Activated naive CD4-positive, alpha-beta T cell treated with anti-CD3 and anti-CD28 coated beads, Interleukin-2, amount 50 U/mL, for 72 hours (primary cell): ENCODE measurements at regions not wholly inside any gene's neighbourhood (a gene's known extent, or its start where the extent isn't known, plus 50 kb on each side); places are given as distances from the start of the nearest gene placed in this dataset.
A peak's percentile ranks its signal among the peaks of the same experiment; 100 is the strongest.
"Not testable (repeated sequence)": the region's sequence is repeated elsewhere in the genome, so short reads cannot be mapped to it uniquely, and the experiment has no call there.

ENCODE experiments used
- ATAC-seq, 2 donors: fragments of 150-1000 bp; cut with Tn5 transposase; 2 replicates each; pipeline ENCODE4 v1.10.0; 2021; ENCODE audit warnings: mild to moderate bottlenecking in 2 of 2, moderate library complexity in 2 of 2
- DNase-seq, 2 donors: peaks; one replicate each; pipeline ENCODE4 v3.0.0; 2021 to 2022; ENCODE audit warnings: low spot score in 2 of 2
- H3K27ac Mint-ChIP-seq, 2 donors: one replicate each; pipeline ENCODE4 v1.8.0; 2022; ENCODE audit warnings: mild to moderate bottlenecking in 2 of 2, mixed read lengths in 2 of 2
- H3K36me3 Mint-ChIP-seq, 2 donors: one replicate each; pipeline ENCODE4 v1.8.0; 2022; ENCODE audit warnings: mixed read lengths in 2 of 2
- H3K9me3 Mint-ChIP-seq, 2 donors: one replicate each; pipeline ENCODE4 v1.8.0; 2022; ENCODE audit warnings: mixed read lengths in 2 of 2

DNA sequence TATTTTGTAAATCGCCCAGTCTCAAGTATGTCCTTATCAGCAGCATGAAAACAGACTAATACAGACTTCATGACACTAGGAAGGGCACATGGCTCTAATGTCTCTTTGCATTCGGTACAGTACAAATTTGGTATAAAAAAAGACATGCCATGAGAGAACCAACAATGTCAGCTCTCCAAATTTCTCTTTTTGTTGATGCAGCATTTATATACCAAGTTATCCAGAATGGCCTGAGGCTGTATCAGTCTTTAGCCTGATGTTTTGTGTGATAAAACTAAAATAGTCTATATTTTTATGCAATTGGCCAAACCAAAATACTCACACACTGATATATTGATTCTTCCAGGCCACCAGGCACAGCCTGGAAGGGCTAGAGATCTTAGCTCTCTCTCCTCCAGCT, 124.3 kb upstream of the SAMSN1 start:
- Mint-ChIP-seq H3K9me3 (peaks cover 5 to 11% of the 10 kb centered on the region in 2 donors), H3K27ac (peak overlapping the region in 1 of 2 donors; percentile 21), H3K36me3 (peaks cover 0 to 6% of the 10 kb centered on the region in 2 donors)
- DNase-seq (no peak), ATAC-seq (no peak)

DNA sequence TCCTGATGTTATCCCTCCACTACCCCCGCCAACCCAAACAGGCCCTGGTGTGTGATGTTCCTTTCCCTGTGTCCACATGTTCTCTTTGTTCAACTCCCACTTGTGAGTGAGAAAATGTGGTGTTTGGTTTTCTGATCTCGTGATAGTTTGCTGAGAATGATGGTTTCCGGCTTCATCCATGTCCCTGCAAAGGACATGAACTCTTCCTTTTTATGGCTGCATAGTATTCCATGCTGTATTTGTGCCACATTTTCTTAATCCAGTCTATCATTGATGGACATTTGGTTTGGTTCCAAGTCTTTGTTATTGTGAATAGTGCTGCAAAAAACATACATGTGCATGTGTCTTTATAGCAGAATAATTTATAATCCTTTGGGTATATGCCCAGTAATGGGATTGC, 123.0 kb upstream of the SAMSN1 start:
- not testable (repeated sequence) for H3K27ac Mint-ChIP-seq, DNase-seq, ATAC-seq
- Mint-ChIP-seq H3K36me3 (peaks cover 0 to 15% of the 10 kb centered on the region in 2 donors), H3K9me3 (peaks cover 5 to 18% of the 10 kb centered on the region in 2 donors)

DNA sequence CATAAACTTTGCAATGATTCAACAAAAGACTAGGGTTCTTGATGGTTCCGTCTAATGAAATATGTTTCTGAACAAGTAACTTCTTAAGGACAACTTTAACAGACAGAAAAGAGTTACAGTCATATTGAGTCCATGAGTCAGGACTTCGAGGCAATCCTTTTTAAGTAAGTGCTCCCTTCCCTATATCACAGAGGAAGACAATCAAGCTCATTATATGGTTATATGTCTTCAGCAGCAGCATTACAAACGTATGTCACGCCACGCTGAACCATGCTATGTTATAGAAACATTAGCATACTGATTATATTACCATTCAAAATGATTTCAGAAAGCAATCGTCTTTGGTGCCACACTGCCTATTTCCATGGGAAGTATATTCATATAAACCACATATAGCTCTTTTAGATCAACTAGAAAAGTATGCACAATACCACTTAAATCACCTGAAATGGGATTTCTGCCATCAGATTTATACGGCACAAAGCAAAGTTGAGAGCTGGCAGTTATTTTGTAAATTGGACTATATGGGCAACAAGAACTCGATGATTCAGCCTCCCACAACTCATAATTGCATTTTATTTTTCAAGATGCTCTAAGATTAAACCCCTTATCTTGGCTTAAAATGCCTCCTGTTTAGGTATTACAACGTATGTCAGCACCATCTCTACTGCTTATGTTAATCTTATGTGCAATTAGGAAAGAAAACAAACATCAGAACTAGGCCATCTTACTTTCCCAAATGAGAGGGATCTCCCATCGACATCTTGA, 111.3 kb upstream of the SAMSN1 start:
- DNase-seq (no peak), ATAC-seq (peak in 1 of 2 donors; percentile 37)
- no peak overlapping the region for H3K27ac Mint-ChIP-seq
- H3K9me3 Mint-ChIP-seq: peaks cover 4 to 12% of the 10 kb centered on the region in 2 donors
- no peaks in the 10 kb centered on the region for H3K36me3 Mint-ChIP-seq

DNA sequence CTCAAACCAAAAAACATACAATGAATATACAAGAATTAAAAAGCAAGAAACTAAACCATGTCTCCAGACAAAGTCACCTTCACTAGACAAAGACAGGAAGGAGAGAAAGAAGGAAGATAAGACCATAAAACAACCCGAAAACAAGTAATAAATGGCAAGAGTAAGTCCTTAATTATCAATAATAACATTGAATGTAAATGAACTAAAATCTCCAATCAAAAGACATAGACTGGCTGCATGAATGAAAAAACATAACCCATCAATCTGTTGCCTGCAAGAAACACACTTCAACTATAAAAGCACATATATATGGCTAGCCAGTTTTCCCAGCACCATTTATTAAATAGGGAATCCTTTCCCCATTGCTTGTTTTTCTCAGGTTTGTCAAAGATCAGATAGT, 100.8 kb upstream of the SAMSN1 start:
- peaks cover 13 to 24% of the 10 kb centered on the region in 2 donors for H3K36me3 Mint-ChIP-seq
- H3K9me3 Mint-ChIP-seq: peaks cover 14 to 19% of the 10 kb centered on the region in 2 donors
- DNase-seq (no peak), ATAC-seq (no peak)
- H3K27ac Mint-ChIP-seq: no peak overlapping the region

DNA sequence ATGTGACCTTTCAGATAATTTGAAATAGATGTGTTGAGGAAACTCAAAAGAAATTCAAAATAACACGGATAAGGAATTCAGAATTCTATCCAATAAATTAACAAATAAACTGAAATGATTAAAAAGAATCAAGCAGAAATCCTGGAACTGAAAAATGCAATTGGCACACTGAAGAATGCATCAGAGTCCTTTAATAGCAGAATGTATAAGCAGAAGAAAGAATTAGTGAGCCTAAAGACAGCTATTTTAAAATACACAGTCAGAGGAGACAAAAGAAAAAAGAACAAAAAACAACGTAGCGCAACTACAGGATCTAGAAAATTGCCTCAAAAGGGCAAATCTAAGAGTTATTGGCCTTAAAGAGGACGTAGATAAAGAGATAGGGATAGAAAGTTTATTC, 99.6 kb upstream of the SAMSN1 start:
- H3K36me3 Mint-ChIP-seq: peaks cover 13 to 24% of the 10 kb centered on the region in 2 donors
- peaks cover 14 to 19% of the 10 kb centered on the region in 2 donors for H3K9me3 Mint-ChIP-seq
- DNase-seq (no peak), ATAC-seq (no peak)
- no peak overlapping the region for H3K27ac Mint-ChIP-seq

DNA sequence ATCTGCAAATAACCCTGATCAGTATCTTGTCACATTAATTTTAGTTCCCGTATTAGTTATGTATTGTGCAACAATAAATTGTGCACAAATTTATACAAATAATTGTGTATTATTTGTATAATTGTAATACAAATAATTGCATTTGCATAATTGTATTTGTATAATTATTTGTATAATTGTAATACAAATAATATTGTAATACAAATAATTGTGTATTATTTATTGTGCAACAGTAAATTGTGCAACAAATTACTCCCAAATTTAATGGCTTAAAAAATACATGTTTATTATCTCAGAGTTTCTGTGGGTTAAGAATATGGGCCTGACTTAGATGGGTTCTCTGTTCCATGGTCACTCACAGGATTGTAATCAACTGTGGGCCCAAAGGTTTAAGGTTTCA, 86.2 kb upstream of the SAMSN1 start:
- ATAC-seq: no peak

DNA sequence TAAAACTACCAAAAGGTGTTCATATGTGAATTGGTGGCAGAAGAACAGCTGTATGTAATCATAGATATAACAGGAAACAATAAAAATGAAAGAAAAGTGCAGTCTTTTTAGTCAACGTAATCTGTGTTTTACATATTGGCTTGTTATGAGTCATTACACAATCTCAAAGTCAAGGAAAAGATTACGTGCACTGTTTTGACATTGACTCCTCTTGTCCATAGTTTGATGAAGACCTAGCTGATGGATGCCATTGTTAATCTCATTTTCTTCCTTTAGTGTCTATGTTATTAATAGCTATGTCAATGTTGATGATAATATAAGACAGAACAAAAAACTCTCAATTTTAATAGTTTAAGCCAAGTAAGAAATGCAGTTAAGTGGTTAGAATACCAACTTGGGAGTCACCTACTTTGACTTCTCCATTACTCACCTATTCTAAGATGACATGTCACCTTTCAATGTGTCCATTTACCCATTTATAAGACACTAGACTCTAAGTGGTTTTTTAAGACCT, 84.5 kb upstream of the SAMSN1 start:
- DNase-seq (no peak), ATAC-seq (peak; percentile 92 to 96)
- H3K36me3 Mint-ChIP-seq: peaks cover 0 to 6% of the 10 kb centered on the region in 2 donors
- peak overlapping the region; percentile 85 to 91 for H3K27ac Mint-ChIP-seq
- H3K9me3 Mint-ChIP-seq: peaks cover 5 to 6% of the 10 kb centered on the region in 2 donors

More for the DNA sequence above, 86.2 kb upstream of the SAMSN1 start:
- Mint-ChIP-seq H3K27ac (no peak overlapping the region), H3K36me3 (no peaks in the 10 kb centered on the region), H3K9me3 (peaks cover 5 to 10% of the 10 kb centered on the region in 2 donors)
- DNase-seq: no peak

DNA sequence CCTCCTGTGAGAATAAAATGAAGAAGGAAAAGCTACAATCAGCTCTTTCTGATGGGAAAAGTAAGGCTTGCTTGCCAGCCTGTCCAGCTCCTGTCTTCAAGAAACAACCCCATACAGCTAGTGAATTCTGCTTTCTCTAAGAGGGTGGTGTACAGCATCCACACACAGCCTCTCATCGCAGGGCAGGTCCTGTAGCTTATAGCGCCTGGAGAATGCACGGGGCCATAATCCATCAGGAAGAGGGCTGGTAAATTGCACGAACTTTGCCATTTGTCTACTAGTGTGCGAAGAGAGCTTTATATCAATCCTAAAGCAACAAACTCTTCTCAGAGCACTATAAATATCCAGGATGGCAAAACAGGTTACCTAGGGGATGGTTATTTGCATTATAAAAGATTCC, 83.3 kb upstream of the SAMSN1 start:
- Mint-ChIP-seq H3K27ac (peak overlapping the region in 1 of 2 donors; percentile 85), H3K36me3 (peaks cover 0 to 13% of the 10 kb centered on the region in 2 donors), H3K9me3 (peaks cover 5 to 6% of the 10 kb centered on the region in 2 donors)
- DNase-seq (no peak), ATAC-seq (no peak)

DNA sequence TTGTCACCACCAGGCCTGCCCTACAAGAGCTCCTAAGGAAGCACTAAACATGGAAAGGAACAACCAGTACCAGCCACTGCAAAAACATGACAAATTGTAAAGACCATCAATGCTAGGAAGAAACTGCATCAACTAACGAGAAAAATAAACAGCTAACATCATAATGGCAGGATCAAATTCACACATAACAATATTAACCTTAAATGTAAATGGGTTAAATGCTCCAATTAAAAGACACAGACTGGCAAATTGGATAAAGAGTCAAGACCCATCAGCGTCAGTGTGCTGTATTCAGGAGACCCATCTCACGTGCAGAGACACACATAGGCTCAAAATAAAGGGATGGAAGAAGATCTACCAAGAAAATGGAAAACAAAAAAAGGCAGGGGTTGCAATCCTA, 77.0 kb upstream of the SAMSN1 start:
- peaks cover 16 to 60% of the 10 kb centered on the region in 2 donors for H3K36me3 Mint-ChIP-seq
- peaks cover 15 to 33% of the 10 kb centered on the region in 2 donors for H3K9me3 Mint-ChIP-seq
- not testable (repeated sequence) for ATAC-seq, H3K27ac Mint-ChIP-seq, DNase-seq

DNA sequence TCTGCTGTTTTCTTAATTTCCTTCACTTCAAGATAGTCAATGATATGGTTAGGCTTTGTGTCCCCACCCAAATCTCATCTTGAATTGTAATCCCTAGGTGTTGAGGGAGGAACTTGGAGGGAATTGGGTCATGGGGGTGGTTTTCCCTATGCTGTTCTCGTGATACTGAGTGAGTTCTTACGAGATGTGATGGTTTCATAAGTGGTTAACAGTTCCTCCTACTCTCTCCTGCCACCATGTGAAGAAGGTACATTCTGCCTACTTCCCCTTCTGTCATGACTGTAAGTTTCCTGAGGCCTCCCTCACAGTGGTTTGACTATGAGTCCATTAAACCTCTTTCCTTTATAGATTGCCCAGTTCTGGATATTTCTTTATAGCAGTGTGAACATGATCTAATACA, 74.0 kb upstream of the SAMSN1 start:
- Mint-ChIP-seq H3K9me3 (peaks cover 15 to 43% of the 10 kb centered on the region in 2 donors), H3K36me3 (peaks cover 16 to 64% of the 10 kb centered on the region in 2 donors), H3K27ac (peak overlapping the region in 1 of 2 donors; percentile 57)
- peak; percentile 81 to 94 for ATAC-seq
- DNase-seq: no peak

DNA sequence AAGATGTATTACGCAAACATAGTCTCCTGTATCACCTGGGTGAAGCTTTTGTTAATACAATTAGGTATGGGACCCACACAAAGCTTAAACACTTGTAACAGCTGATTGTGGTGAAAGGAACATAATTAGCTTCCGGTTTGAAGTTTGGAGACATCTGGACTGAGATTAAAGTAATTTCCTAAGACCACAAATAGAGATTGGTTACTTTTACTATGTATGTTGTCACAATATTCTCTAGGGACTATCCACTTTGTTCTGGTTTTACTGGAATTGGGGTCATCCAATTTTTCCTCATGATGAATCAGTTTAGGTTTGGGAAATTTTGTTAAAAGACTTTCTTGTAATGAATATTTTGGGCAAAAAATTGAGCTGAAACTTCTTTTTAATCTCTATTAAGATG, 71.8 kb upstream of the SAMSN1 start:
- peaks cover 16 to 50% of the 10 kb centered on the region in 2 donors for H3K36me3 Mint-ChIP-seq
- ATAC-seq (no peak), DNase-seq (no peak)
- no peak overlapping the region for H3K27ac Mint-ChIP-seq
- peaks cover 11 to 29% of the 10 kb centered on the region in 2 donors for H3K9me3 Mint-ChIP-seq

DNA sequence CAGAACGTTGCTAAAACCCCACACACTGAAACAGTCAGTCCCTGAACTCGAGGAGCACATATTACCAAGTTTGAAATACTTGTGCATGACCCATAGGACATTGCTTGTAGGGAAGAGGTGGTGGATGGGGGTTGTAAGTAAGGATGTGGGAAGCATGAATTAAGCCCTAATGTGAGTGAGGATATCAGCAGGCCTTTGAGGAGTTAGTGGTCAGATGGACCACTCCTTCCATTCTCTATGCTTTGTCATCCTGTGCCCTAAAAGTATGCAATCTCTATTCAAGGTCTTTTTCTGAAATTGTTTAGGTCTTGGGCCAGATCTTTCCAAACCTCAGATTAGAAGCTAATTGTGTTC, 70.9 kb upstream of the SAMSN1 start:
- H3K9me3 Mint-ChIP-seq: peaks cover 7 to 24% of the 10 kb centered on the region in 2 donors
- H3K36me3 Mint-ChIP-seq: peaks cover 9 to 41% of the 10 kb centered on the region in 2 donors
- DNase-seq: no peak
- H3K27ac Mint-ChIP-seq: peak overlapping the region in 1 of 2 donors; percentile 74
- ATAC-seq: no peak

DNA sequence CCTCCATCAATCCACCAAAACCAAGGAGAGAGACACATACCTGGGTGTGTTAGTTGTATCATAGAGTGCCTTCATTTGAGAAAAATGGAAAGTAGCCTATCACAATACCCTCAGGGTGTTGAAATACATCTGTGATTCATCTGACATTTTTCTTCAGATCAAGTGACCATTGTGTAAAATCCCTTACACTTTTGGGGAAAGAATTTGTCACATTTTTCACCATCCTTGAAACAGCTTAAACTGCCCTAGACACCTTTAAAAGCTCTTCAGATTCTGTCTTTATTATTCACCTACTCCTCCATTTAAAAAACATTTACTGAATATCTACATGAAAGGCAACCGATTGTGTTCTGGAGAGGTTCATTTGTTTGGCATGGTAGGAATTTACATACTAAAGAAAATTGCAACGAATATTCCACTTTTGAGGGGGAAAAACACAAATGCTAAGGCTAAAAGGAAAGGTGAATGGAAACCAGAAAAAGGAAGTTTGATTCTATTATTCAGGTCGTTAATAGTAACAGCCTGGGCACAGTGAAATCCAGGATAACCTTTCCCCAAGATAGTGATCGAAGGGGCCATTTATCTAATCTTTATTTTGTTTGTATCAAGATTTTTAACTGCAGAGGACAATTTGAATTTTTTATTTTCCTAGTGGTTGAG, 70.4 kb upstream of the SAMSN1 start:
- peaks cover 7 to 24% of the 10 kb centered on the region in 2 donors for H3K9me3 Mint-ChIP-seq
- H3K36me3 Mint-ChIP-seq: peaks cover 9 to 42% of the 10 kb centered on the region in 2 donors
- DNase-seq (no peak), ATAC-seq (peak; percentile 40 to 68)
- peak overlapping the region in 1 of 2 donors; percentile 74 for H3K27ac Mint-ChIP-seq

DNA sequence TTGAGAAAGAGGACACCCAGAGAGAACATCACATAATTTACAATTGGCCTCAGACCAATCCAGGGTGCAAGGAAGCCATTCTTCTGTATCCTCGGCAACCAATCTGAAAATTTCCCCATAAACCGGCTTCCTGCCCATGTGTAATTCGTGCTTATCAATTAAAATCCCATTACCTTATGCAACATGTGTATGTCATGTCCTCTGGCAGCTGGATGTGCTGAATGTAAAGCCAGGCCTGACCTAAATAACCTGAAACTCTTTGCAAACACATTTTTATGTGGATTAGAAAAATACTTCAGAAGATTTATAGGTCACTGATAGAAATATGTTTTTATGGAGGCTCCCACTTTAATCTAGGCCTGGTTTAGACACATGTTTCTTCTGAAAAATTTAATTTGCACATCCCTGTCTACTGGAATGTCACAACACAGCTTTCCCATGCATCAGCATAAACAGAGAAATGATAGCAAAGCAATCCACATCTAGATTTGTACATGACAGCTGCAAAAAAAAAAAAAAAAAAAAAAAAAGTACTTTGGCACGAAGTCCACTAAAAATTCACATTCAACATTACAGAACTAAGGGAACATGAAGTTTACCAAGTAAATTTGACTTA, 69.4 kb upstream of the SAMSN1 start:
- DNase-seq (no peak), ATAC-seq (no peak)
- Mint-ChIP-seq H3K9me3 (peaks cover 7 to 24% of the 10 kb centered on the region in 2 donors), H3K36me3 (peaks cover 14 to 43% of the 10 kb centered on the region in 2 donors), H3K27ac (no peak overlapping the region)

DNA sequence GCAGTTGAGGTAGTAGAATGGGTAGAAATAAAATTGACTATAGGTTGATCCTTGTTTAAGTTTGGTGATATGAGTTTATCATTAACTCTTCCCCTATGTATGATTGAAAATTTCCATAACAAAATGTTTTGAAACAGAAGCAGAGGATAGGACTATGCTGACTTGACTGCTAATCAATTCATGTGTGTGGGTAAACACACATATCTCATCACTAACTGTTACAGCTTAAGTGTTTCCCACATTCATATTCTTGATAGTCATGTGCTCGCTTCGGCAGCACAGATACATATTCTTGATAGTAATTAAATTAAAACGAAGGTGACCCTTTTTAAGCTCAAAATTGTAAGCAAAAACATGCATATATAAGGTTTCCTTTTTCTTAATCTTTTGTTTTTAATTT, 68.2 kb upstream of the SAMSN1 start:
- peaks cover 0 to 12% of the 10 kb centered on the region in 2 donors for H3K9me3 Mint-ChIP-seq
- no peak overlapping the region for H3K27ac Mint-ChIP-seq
- H3K36me3 Mint-ChIP-seq: peaks cover 7 to 31% of the 10 kb centered on the region in 2 donors
- no peak for DNase-seq
- ATAC-seq: no peak

DNA sequence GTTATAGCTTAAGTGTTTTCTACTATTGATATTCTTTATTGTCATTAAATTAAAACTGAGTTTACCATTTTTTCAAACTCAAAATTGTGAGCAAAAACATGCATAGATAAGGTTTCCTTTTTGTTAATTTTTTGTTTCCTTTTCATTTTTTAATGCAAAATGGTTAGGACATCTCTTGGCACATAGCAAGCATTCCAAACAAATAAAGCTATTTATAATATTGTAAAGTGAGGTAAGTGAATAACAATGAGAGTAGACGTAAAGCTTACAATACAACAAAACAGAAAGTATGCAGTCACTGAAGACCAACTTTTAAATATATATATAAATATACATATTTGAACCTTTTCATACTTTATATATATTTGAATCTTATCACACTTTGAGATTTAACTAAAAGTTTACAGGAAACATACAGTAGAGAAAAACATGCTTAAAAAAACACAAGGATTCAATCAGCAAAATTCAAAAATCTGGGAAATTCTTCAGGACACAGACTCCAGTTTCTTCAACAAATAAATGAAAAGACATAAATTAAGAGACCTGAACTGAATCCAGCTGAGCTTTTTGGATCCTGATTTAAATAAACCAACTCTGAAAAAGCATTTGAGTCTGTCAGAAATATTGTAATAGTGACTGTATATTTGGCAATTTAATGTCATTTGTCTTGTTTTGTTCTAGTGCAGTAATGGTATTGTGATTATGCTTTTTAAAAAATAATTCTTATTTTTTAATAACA, 67.5 kb upstream of the SAMSN1 start:
- Mint-ChIP-seq H3K36me3 (peaks cover 7 to 25% of the 10 kb centered on the region in 2 donors), H3K27ac (no peak overlapping the region), H3K9me3 (peaks cover 0 to 9% of the 10 kb centered on the region in 2 donors)
- ATAC-seq (no peak), DNase-seq (no peak)
